SU-DHL-6 (cell line): ENCODE measurements at regions not wholly inside any gene's neighbourhood (a gene's known extent, or its start where the extent isn't known, plus 50 kb on each side); places are given as distances from the start of the nearest gene placed in this dataset.

Experiments
- EZH2phosphoT487 ChIP-seq: fragments of 200-600 bp; sonication (generic), shearing (Covaris generic); conservative IDR thresholded peaks from 2 replicates; pipeline ENCODE4 v1.6.1; 2018; ENCODE audit warnings: mild to moderate bottlenecking, antibody characterized with exemption, low read length, moderate library complexity, mixed read lengths
- TF ChIP-seq, protein P1 (sequence below): fragments of 200-600 bp; sonication (generic); IDR thresholded peaks from one replicate; pipeline ENCODE4 v1.5.1; 2017; ENCODE audit warnings: antibody characterized with exemption, mild to moderate bottlenecking, low read length, moderate library complexity; ENCODE audit not compliant: insufficient read depth, poor library complexity, severe bottlenecking

DNA sequence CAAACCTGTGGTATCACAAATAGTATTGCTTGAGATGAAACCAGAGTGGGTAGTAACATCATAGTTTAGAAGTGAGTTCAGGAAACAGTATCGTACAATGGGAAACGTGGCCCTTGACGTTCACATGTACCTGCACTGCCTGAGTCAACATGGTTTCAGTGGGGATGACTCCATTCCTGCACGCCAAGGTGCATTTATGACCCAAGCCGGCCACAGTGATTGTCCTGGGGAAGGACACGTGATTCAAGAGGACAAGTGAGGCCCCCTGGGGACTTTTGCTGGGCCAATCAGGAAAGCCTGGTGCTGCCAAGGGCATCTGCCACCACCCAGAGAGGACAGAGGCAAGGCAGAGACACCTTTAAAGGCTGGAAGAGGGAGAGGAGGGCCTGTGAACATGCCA, 119.2 kb downstream of the AXIN2 start:
- TF ChIP-seq EZH2phosphoT487: no peak
- TF ChIP-seq, protein P1, sequence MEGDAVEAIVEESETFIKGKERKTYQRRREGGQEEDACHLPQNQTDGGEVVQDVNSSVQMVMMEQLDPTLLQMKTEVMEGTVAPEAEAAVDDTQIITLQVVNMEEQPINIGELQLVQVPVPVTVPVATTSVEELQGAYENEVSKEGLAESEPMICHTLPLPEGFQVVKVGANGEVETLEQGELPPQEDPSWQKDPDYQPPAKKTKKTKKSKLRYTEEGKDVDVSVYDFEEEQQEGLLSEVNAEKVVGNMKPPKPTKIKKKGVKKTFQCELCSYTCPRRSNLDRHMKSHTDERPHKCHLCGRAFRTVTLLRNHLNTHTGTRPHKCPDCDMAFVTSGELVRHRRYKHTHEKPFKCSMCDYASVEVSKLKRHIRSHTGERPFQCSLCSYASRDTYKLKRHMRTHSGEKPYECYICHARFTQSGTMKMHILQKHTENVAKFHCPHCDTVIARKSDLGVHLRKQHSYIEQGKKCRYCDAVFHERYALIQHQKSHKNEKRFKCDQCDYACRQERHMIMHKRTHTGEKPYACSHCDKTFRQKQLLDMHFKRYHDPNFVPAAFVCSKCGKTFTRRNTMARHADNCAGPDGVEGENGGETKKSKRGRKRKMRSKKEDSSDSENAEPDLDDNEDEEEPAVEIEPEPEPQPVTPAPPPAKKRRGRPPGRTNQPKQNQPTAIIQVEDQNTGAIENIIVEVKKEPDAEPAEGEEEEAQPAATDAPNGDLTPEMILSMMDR: no peak
